ENCODE measurements at regions not wholly inside any gene's neighbourhood (a gene's known extent, or its start where the extent isn't known, plus 50 kb on each side); places are given as distances from the start of the nearest gene placed in this dataset.

DNA sequence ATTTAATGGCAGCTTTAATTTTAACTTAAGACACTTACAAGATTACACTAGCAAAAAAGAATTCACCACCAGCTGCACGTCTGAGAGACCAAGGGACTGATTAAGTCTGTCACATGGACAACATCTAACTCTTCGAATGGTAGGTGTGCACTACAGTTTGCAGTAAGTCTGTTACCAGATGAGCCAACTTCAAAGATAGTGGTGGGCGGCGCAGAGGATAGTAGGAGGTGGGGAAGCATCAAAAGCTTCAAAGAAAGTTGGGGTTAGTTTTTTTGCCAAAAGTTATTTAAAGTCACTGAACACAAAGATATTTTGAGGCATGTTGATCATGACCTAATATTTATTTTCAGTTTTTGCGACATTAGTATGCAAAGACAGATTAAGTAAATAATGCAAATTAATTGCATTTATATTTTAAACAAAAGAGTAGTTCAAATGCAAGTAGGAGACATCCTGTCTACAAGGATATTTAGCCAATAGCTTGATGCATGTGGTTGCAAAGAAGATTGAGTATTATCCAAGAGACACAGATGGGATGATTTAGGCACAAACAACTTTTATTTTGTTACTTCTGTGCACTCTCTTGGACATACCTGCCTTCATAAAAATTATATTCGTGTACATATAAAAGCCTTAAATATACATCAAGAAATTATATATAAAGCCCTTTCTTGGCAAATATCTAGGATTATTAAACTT is 327.7 kb downstream of the BMP4 start:
- H3K36me3 ChIP-seq (ENCODE audit: low read depth): no peaks in the 10 kb centered on the region
- no peaks in the 10 kb centered on the region for H3K9me3 ChIP-seq
- no peak for DNase-seq
- ATAC-seq: no peak
- H3K4me1 ChIP-seq (ENCODE audit: low read depth): no peaks in the 10 kb centered on the region
- H3K4me3 ChIP-seq: no peak overlapping the region
- TF ChIP-seq, protein P1, sequence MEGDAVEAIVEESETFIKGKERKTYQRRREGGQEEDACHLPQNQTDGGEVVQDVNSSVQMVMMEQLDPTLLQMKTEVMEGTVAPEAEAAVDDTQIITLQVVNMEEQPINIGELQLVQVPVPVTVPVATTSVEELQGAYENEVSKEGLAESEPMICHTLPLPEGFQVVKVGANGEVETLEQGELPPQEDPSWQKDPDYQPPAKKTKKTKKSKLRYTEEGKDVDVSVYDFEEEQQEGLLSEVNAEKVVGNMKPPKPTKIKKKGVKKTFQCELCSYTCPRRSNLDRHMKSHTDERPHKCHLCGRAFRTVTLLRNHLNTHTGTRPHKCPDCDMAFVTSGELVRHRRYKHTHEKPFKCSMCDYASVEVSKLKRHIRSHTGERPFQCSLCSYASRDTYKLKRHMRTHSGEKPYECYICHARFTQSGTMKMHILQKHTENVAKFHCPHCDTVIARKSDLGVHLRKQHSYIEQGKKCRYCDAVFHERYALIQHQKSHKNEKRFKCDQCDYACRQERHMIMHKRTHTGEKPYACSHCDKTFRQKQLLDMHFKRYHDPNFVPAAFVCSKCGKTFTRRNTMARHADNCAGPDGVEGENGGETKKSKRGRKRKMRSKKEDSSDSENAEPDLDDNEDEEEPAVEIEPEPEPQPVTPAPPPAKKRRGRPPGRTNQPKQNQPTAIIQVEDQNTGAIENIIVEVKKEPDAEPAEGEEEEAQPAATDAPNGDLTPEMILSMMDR (IDR thresholded peaks at IDR 0.05): no peak
- intact Hi-C loops (cut with DNase I, micrococcal nuclease): no loop called here

DNA sequence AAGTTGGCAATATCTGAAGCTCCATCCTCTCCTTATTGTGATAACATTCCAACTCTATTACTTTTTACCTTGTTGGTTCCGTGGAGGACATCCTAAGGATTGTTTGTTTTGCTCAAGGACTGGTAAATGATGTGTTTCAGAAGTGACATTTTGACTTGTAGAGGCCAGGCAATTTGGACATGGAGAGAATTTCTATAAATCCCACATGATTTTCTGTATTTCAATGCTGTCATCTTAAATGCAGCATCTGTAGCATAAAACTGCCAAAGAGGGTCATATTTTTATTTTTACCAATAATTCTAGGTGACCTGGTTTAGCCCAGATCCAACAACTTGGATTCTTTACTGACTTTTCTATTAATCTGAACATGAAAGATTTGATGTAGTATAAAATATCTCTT is 328.4 kb downstream of the BMP4 start:
- TF ChIP-seq, protein P1 (IDR thresholded peaks at IDR 0.05): no peak
- intact Hi-C loops (cut with DNase I, micrococcal nuclease): no loop called here

DNA sequence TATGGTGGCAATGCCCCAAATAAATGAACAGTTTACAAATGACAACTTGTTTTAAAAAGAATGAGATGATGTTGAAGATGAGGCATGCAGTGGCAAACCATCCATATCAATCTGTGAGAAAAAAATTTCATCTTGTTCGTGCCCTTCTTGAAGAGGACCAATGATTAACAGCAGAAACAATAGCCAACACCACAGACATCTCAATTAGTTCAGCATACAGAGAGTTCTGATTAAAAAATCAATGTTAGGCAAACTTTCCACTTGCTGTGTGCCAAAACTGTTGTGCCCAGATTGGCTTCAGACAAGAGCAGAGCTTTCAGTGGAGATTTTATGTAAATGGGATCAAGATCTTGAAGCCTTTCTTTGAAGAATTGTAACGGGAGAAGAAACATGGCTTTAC is 329.9 kb downstream of the BMP4 start:
- ATAC-seq (no peak), DNase-seq (no peak)
- Histone ChIP-seq H3K4me1 (ENCODE audit: low read depth) (no peaks in the 10 kb centered on the region), H3K4me3 (no peak overlapping the region), H3K9me3 (no peaks in the 10 kb centered on the region), H3K36me3 (ENCODE audit: low read depth) (no peaks in the 10 kb centered on the region)
- intact Hi-C loops (cut with DNase I, micrococcal nuclease): no loop called here
- TF ChIP-seq, protein P1 (IDR thresholded peaks at IDR 0.05): no peak

More for the DNA sequence above, 328.4 kb downstream of the BMP4 start:
- DNase-seq (no peak), ATAC-seq (no peak)
- Histone ChIP-seq H3K4me1 (ENCODE audit: low read depth) (no peaks in the 10 kb centered on the region), H3K4me3 (no peak overlapping the region), H3K36me3 (ENCODE audit: low read depth) (no peaks in the 10 kb centered on the region), H3K9me3 (no peaks in the 10 kb centered on the region)

DNA sequence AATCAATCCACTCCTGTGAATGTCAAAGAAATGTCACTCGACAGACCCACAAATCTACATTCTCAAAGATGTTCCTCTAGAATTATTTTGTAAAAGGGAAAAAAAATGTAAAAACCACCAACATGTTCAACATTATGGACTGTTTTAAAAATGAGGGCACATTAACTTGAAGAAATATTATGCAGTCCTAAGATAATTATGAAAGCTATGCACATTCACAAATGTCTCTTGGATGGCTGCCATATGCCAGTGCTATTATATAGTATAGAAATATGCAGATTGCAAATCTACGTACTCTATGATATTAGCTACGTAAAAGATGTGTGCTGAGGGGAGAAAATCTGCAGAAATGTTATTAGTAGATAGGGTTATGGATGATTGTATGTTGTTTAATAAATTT is 334.2 kb downstream of the BMP4 start:
- TF ChIP-seq, protein P1 (IDR thresholded peaks at IDR 0.05): no peak
- ATAC-seq (no peak), DNase-seq (no peak)
- Histone ChIP-seq H3K36me3 (ENCODE audit: low read depth) (no peaks in the 10 kb centered on the region), H3K9me3 (no peaks in the 10 kb centered on the region), H3K4me3 (no peak overlapping the region), H3K4me1 (ENCODE audit: low read depth) (no peaks in the 10 kb centered on the region)
- intact Hi-C loops (cut with DNase I, micrococcal nuclease): no loop called here

DNA sequence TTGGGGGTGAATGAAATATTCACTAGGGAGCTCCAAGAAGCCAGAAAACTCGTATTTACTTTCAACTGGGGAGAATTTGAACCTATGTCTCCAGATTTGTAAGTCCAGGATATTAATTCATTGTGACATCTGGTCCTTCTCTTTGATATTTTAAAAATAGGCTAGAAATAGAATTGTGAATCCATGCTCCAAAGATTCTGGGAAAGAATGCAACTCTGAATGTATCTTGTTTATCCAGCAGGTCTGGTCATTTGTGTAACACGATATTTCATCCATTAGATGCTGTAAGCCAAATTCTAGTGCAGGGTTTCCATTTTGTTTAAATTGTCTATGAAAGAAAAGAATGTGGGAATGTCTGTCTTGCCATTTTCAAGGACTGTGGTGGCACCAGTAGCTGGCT is 334.7 kb downstream of the BMP4 start:
- ATAC-seq: no peak
- H3K4me1 ChIP-seq (ENCODE audit: low read depth): no peaks in the 10 kb centered on the region
- DNase-seq: no peak
- no peaks in the 10 kb centered on the region for H3K9me3 ChIP-seq
- no peak overlapping the region for H3K4me3 ChIP-seq
- intact Hi-C loops (cut with DNase I, micrococcal nuclease): no loop called here
- H3K36me3 ChIP-seq (ENCODE audit: low read depth): no peaks in the 10 kb centered on the region
- TF ChIP-seq, protein P1 (IDR thresholded peaks at IDR 0.05): no peak

DNA sequence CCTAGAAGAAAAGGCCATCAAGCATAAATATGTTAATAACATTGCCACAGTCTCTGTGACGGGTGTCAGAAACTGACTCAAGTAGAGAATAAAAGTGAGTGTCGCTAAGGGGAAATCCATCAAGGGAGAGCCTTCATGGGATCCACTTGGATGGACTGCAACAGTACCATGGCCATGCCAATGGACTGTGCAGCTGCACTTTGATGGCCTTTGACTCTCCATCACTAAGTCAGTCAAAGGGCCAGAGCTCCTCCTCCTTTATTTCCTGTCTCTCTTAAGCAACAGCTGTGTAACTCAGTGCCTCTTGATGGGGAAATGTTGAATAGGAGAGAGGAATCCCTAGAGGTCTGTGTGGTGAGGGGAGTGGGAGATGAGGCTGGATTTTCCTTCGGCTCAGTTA is 335.2 kb downstream of the BMP4 start:
- DNase-seq: no peak
- Histone ChIP-seq H3K9me3 (no peaks in the 10 kb centered on the region), H3K4me3 (no peak overlapping the region), H3K4me1 (ENCODE audit: low read depth) (no peaks in the 10 kb centered on the region), H3K36me3 (ENCODE audit: low read depth) (no peaks in the 10 kb centered on the region)
- no peak for ATAC-seq
- TF ChIP-seq, protein P1 (IDR thresholded peaks at IDR 0.05): no peak
- intact Hi-C loops (cut with DNase I, micrococcal nuclease): no loop called here

Data from mucosa of descending colon (tissue), 3 donors.